ENCODE measurements at regions not wholly inside any gene's neighbourhood (a gene's known extent, or its start where the extent isn't known, plus 50 kb on each side); places are given as distances from the start of the nearest gene placed in this dataset.
"Not testable (repeated sequence)": the region's sequence is repeated elsewhere in the genome, so short reads cannot be mapped to it uniquely, and the experiment has no call there.

GRCh38 chr20:17861620-17862019 is 107.0 kb downstream of the SNX5 start:
- not testable (repeated sequence) for TF ChIP-seq CTCF, POLR2A, EP300 (IDR thresholded peaks at IDR 0.05)
